Calu3 (cell line): ENCODE measurements at regions not wholly inside any gene's neighbourhood (a gene's known extent, or its start where the extent isn't known, plus 50 kb on each side); places are given as distances from the start of the nearest gene placed in this dataset.

Source experiments
- BruUV-seq: library from RNA; stranded (reverse); fragments of 400-500 nt; replicated peaks from 2 replicates; lab custom pipeline; 2021; lab: Mats Ljungman, UMichigan
- CTCF ChIA-PET: fragments of 300-600 bp; sonication (Branson Sonifier 250); formaldehyde crosslinking; loops from one replicate; lab custom pipeline; 2022; ENCODE audit warnings: antibody characterized with exemption; lab: Charles Lee
- DNase-seq: peaks from one replicate; pipeline ENCODE4 v3.0.0; 2022
- H3K27ac Mint-ChIP-seq: one replicate; pipeline ENCODE4 v1.8.0; 2022; ENCODE audit warnings: mixed read lengths; ENCODE audit not compliant: unreplicated experiment
- H3K27me3 Mint-ChIP-seq: one replicate; pipeline ENCODE4 v1.8.0; 2022; ENCODE audit warnings: mixed read lengths; ENCODE audit not compliant: unreplicated experiment
- H3K36me3 Mint-ChIP-seq: one replicate; pipeline ENCODE4 v1.8.0; 2022; ENCODE audit warnings: mild to moderate bottlenecking, moderate library complexity, mixed read lengths; ENCODE audit not compliant: insufficient read depth, unreplicated experiment
- H3K4me1 Mint-ChIP-seq: one replicate; pipeline ENCODE4 v1.8.0; 2022; ENCODE audit warnings: mild to moderate bottlenecking, low read depth, mixed read lengths; ENCODE audit not compliant: unreplicated experiment
- H3K4me3 Mint-ChIP-seq: one replicate; pipeline ENCODE4 v1.8.0; 2022; ENCODE audit warnings: mild to moderate bottlenecking, low read depth, moderate library complexity, mixed read lengths; ENCODE audit not compliant: unreplicated experiment
- H3K9me3 Mint-ChIP-seq: one replicate; pipeline ENCODE4 v1.8.0; 2022; ENCODE audit warnings: low read depth, mixed read lengths; ENCODE audit not compliant: unreplicated experiment
- CTCF ChIP-seq: fragments of 200-600 bp; IDR thresholded peaks from one replicate; pipeline ENCODE4 v1.8.0; 2022; ENCODE audit warnings: antibody characterized with exemption; ENCODE audit not compliant: unreplicated experiment
- intact Hi-C: fragments of 100-400 bp; cut with micrococcal nuclease; formaldehyde crosslinking; loops from one replicate; pipeline ENCODE4 v1.10.0; 2022; ENCODE audit not compliant: unreplicated experiment

GRCh38 chr2:129760669-129761068 is 218.8 kb upstream of the RAB6C start:
- Mint-ChIP-seq H3K36me3 (no peaks in the 10 kb centered on the region), H3K27me3 (peaks cover 9% of the 10 kb centered on the region), H3K27ac (no peak overlapping the region), H3K4me3 (no peak overlapping the region), H3K9me3 (peaks cover 5% of the 10 kb centered on the region), H3K4me1 (no peaks in the 10 kb centered on the region)
- TF ChIP-seq CTCF: no peak
- CTCF ChIA-PET: no interaction called here
- BruUV-seq: no TSS peak
- intact Hi-C loops: no loop called here
- no peak for DNase-seq

GRCh38 chr2:129761569-129762021 is 217.9 kb upstream of the RAB6C start:
- no TSS peak for BruUV-seq
- CTCF ChIA-PET: no interaction called here

GRCh38 chr2:129762386-129763189 is 216.9 kb upstream of the RAB6C start:
- H3K36me3 Mint-ChIP-seq: no peaks in the 10 kb centered on the region
- peaks cover 12% of the 10 kb centered on the region for H3K27me3 Mint-ChIP-seq
- intact Hi-C loops: no loop called here
- no peak for DNase-seq
- TF ChIP-seq CTCF: no peak
- H3K4me1 Mint-ChIP-seq: no peaks in the 10 kb centered on the region
- H3K9me3 Mint-ChIP-seq: peaks cover 2% of the 10 kb centered on the region
- CTCF ChIA-PET: interaction anchor here (0.6 to 0.7 kb wide), 2 partner anchors 91 to 165 kb away, joined by 3 to 6 read pairs; no protein-coding TSS in a partner anchor
- no peak overlapping the region for H3K4me3 Mint-ChIP-seq
- BruUV-seq: no TSS peak
- H3K27ac Mint-ChIP-seq: no peak overlapping the region

More at GRCh38 chr2:129761569-129762021, 217.9 kb upstream of the RAB6C start:
- intact Hi-C loops: no loop called here
- H3K27ac Mint-ChIP-seq: no peak overlapping the region
- DNase-seq: no peak
- H3K4me1 Mint-ChIP-seq: no peaks in the 10 kb centered on the region
- peaks cover 4% of the 10 kb centered on the region for H3K27me3 Mint-ChIP-seq
- no peaks in the 10 kb centered on the region for H3K36me3 Mint-ChIP-seq
- H3K9me3 Mint-ChIP-seq: peaks cover 2% of the 10 kb centered on the region
- no peak for TF ChIP-seq CTCF
- H3K4me3 Mint-ChIP-seq: no peak overlapping the region

- no peak for DNase-seq
- Mint-ChIP-seq H3K4me1 (no peaks in the 10 kb centered on the region), H3K27me3 (peaks cover 12% of the 10 kb centered on the region), H3K4me3 (no peak overlapping the region), H3K9me3 (peaks cover 2% of the 10 kb centered on the region), H3K27ac (no peak overlapping the region), H3K36me3 (no peaks in the 10 kb centered on the region)
- intact Hi-C loops: no loop called here
- no peak for TF ChIP-seq CTCF
- BruUV-seq: no TSS peak
- CTCF ChIA-PET: interaction anchor here (0.7 kb wide), 1 partner anchor 165 kb away, joined by 3 read pairs; no protein-coding TSS in a partner anchor
Observed at GRCh38 chr2:129763190-129763846, 216.1 kb upstream of the RAB6C start.
